ENCODE measurements at regions not wholly inside any gene's neighbourhood (a gene's known extent, or its start where the extent isn't known, plus 50 kb on each side); places are given as distances from the start of the nearest gene placed in this dataset.

- TF ChIP-seq RBAK (tag by site-specific recombination; IDR thresholded peaks at IDR 0.05) (no peak), SETDB1 (IDR thresholded peaks at IDR 0.05; ENCODE audit: insufficient read length, low read length) (no peak)
- TF ChIP-seq, protein P1, sequence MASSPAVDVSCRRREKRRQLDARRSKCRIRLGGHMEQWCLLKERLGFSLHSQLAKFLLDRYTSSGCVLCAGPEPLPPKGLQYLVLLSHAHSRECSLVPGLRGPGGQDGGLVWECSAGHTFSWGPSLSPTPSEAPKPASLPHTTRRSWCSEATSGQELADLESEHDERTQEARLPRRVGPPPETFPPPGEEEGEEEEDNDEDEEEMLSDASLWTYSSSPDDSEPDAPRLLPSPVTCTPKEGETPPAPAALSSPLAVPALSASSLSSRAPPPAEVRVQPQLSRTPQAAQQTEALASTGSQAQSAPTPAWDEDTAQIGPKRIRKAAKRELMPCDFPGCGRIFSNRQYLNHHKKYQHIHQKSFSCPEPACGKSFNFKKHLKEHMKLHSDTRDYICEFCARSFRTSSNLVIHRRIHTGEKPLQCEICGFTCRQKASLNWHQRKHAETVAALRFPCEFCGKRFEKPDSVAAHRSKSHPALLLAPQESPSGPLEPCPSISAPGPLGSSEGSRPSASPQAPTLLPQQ (tag by site-specific recombination; IDR thresholded peaks at IDR 0.05) = no peak
Measured at GRCh38 chr14:56944397-56944796, 134.1 kb upstream of the OTX2 start (continued).

DNA sequence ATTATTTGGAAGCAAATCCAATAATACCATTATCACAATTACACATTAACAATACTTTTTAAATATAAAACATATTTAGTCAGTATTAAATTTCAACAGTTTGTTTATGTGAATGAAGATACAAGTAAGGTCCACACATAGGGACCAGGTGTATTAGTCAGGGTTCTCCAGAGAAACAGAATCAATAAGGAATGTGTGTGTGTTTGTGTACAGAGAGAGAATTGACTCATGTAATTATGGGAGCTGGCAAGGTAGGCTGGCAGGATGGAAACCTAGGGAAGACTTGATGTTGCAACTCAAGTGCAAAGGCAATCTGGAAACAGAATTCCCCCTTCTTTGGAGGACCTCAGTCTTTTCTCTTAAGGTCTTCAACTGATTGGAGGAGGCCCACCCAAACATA, 123.2 kb upstream of the OTX2 start:
- POLR2A ChIA-PET = no interaction called here
- Histone ChIP-seq H3K27ac (ENCODE audit: extremely low read depth, low read depth, low read length) (no peak overlapping the region), H3K9me3 (ENCODE audit: control insufficient read depth, insufficient read depth, low read depth, low read length) (no peaks in the 10 kb centered on the region), H3K4me3 (ENCODE audit: low read depth, low read length) (no peak overlapping the region), H3K36me3 (ENCODE audit: control insufficient read depth in 2 of 2, insufficient read depth in 1 of 2, low read length in 2 of 2) (no peaks in the 10 kb centered on the region), H3K4me1 (ENCODE audit: control insufficient read depth, insufficient read depth, low read length) (no peaks in the 10 kb centered on the region)
- 0 out of 2 replicates have a peak, but pooled peaks have one; percentile 18 for TF ChIP-seq ZNF10 (tag by site-specific recombination; IDR thresholded peaks at IDR 0.05)
- TF ChIP-seq ZNF449 (tag by site-specific recombination; IDR thresholded peaks at IDR 0.05) = no peak
- TF ChIP-seq, protein P2, sequence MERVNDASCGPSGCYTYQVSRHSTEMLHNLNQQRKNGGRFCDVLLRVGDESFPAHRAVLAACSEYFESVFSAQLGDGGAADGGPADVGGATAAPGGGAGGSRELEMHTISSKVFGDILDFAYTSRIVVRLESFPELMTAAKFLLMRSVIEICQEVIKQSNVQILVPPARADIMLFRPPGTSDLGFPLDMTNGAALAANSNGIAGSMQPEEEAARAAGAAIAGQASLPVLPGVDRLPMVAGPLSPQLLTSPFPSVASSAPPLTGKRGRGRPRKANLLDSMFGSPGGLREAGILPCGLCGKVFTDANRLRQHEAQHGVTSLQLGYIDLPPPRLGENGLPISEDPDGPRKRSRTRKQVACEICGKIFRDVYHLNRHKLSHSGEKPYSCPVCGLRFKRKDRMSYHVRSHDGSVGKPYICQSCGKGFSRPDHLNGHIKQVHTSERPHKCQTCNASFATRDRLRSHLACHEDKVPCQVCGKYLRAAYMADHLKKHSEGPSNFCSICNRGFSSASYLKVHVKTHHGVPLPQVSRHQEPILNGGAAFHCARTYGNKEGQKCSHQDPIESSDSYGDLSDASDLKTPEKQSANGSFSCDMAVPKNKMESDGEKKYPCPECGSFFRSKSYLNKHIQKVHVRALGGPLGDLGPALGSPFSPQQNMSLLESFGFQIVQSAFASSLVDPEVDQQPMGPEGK (tag by site-specific recombination; IDR thresholded peaks at IDR 0.05) = no peak
- TF ChIP-seq ZNF785 (tag by site-specific recombination; IDR thresholded peaks at IDR 0.05) = no peak
- no peak for TF ChIP-seq ZBTB11 (tag by site-specific recombination; conservative IDR thresholded peaks at IDR 0.05; ENCODE audit: low read depth)
- TF ChIP-seq, protein P3, sequence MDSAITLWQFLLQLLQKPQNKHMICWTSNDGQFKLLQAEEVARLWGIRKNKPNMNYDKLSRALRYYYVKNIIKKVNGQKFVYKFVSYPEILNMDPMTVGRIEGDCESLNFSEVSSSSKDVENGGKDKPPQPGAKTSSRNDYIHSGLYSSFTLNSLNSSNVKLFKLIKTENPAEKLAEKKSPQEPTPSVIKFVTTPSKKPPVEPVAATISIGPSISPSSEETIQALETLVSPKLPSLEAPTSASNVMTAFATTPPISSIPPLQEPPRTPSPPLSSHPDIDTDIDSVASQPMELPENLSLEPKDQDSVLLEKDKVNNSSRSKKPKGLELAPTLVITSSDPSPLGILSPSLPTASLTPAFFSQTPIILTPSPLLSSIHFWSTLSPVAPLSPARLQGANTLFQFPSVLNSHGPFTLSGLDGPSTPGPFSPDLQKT (IDR thresholded peaks at IDR 0.05; ENCODE audit: borderline replicate concordance, low read depth, low read length) = no peak
- TF ChIP-seq ZEB2 (tag by site-specific recombination; IDR thresholded peaks at IDR 0.05) = no peak
- no peak for TF ChIP-seq REPIN1 (tag by site-specific recombination; IDR thresholded peaks at IDR 0.05; ENCODE audit: low read depth)
- CTCF ChIA-PET = no interaction called here

- Histone ChIP-seq H3K36me3 (ENCODE audit: control insufficient read depth in 2 of 2, insufficient read depth in 1 of 2, low read length in 2 of 2) (no peaks in the 10 kb centered on the region), H3K4me3 (ENCODE audit: low read depth, low read length) (no peak overlapping the region), H3K4me1 (ENCODE audit: control insufficient read depth, insufficient read depth, low read length) (no peaks in the 10 kb centered on the region), H3K9me3 (ENCODE audit: control insufficient read depth, insufficient read depth, low read depth, low read length) (no peaks in the 10 kb centered on the region), H3K27ac (ENCODE audit: extremely low read depth, low read depth, low read length) (no peak overlapping the region)
- POLR2A ChIA-PET = no interaction called here
- CTCF ChIA-PET = no interaction called here
- TF ChIP-seq, protein P4, sequence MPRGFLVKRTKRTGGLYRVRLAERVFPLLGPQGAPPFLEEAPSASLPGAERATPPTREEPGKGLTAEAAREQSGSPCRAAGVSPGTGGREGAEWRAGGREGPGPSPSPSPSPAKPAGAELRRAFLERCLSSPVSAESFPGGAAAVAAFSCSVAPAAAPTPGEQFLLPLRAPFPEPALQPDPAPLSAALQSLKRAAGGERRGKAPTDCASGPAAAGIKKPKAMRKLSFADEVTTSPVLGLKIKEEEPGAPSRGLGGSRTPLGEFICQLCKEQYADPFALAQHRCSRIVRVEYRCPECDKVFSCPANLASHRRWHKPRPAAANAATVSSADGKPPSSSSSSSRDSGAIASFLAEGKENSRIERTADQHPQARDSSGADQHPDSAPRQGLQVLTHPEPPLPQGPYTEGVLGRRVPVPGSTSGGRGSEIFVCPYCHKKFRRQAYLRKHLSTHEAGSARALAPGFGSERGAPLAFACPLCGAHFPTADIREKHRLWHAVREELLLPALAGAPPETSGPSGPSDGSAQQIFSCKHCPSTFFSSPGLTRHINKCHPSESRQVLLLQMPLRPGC (tag by site-specific recombination; IDR thresholded peaks at IDR 0.05) = no peak
- TF ChIP-seq MYNN (tag by site-specific recombination; IDR thresholded peaks at IDR 0.05; ENCODE audit: borderline replicate concordance) (no peak), ZNF624 (tag by site-specific recombination; IDR thresholded peaks at IDR 0.05) (no peak), ZNF416 (tag by site-specific recombination; IDR thresholded peaks at IDR 0.05) (no peak), ZNF707 (tag by site-specific recombination; IDR thresholded peaks at IDR 0.05) (no peak), ZNF184 (tag by site-specific recombination; IDR thresholded peaks at IDR 0.05) (no peak), ZNF658 (tag by site-specific recombination; IDR thresholded peaks at IDR 0.05) (no peak)
Measured at GRCh38 chr14:56918849-56919574, 108.7 kb upstream of the OTX2 start.
